ENCODE measurements at regions not wholly inside any gene's neighbourhood (a gene's known extent, or its start where the extent isn't known, plus 50 kb on each side); places are given as distances from the start of the nearest gene placed in this dataset.

GRCh38 chr6:78598966-78599365 lies 268.4 kb upstream of the IRAK1BP1 start:
- TF ChIP-seq GABPA (IDR thresholded peaks at IDR 0.05; ENCODE audit: low read depth) (no peak), POLR2AphosphoS5 (IDR thresholded peaks at IDR 0.05; ENCODE audit: low read depth) (no peak), REST (IDR thresholded peaks at IDR 0.05; ENCODE audit: insufficient replicate concordance, low read depth) (no peak), CTCF (IDR thresholded peaks at IDR 0.05; ENCODE audit: insufficient read depth, low read length) (no peak), SPI1 (IDR thresholded peaks at IDR 0.05; ENCODE audit: borderline replicate concordance, low read depth) (no peak)
- H3K4me3 ChIP-seq (replicated peaks; ENCODE audit: insufficient read depth, low read length) = no peak overlapping the region
- H3K27ac ChIP-seq (replicated peaks) = no peak overlapping the region
- no peaks in the 10 kb centered on the region for H3K27me3 ChIP-seq (ENCODE audit: insufficient read depth, poor library complexity, severe bottlenecking)
- DNase-seq (ENCODE audit: low read depth in 1 of 2, low spot score in 1 of 2) = no peak

- H3K4me3 ChIP-seq (replicated peaks; ENCODE audit: insufficient read depth, low read length) = no peak overlapping the region
- TF ChIP-seq SPI1 (IDR thresholded peaks at IDR 0.05; ENCODE audit: borderline replicate concordance, low read depth) = no peak
- no peak for TF ChIP-seq POLR2AphosphoS5 (IDR thresholded peaks at IDR 0.05; ENCODE audit: low read depth)
- TF ChIP-seq GABPA (IDR thresholded peaks at IDR 0.05; ENCODE audit: low read depth) = no peak
- TF ChIP-seq CTCF (IDR thresholded peaks at IDR 0.05; ENCODE audit: insufficient read depth, low read length) = no peak
- TF ChIP-seq REST (IDR thresholded peaks at IDR 0.05; ENCODE audit: insufficient replicate concordance, low read depth) = no peak
- DNase-seq (ENCODE audit: low read depth in 1 of 2, low spot score in 1 of 2) = no peak
- no peak overlapping the region for H3K27ac ChIP-seq (replicated peaks)
- no peaks in the 10 kb centered on the region for H3K27me3 ChIP-seq (ENCODE audit: insufficient read depth, poor library complexity, severe bottlenecking)
Measured at GRCh38 chr6:78599526-78599925, 267.8 kb upstream of the IRAK1BP1 start.

- TF ChIP-seq REST (IDR thresholded peaks at IDR 0.05; ENCODE audit: insufficient replicate concordance, low read depth) (no peak), GABPA (IDR thresholded peaks at IDR 0.05; ENCODE audit: low read depth) (no peak), CTCF (IDR thresholded peaks at IDR 0.05; ENCODE audit: insufficient read depth, low read length) (no peak), POLR2AphosphoS5 (IDR thresholded peaks at IDR 0.05; ENCODE audit: low read depth) (no peak), SPI1 (IDR thresholded peaks at IDR 0.05; ENCODE audit: borderline replicate concordance, low read depth) (no peak)
Measured at GRCh38 chr6:78605909-78606446, 261.4 kb upstream of the IRAK1BP1 start.

More at GRCh38 chr6:78605909-78606446, 261.4 kb upstream of the IRAK1BP1 start:
- Histone ChIP-seq H3K27me3 (ENCODE audit: insufficient read depth, poor library complexity, severe bottlenecking) (no peaks in the 10 kb centered on the region), H3K4me3 (replicated peaks; ENCODE audit: insufficient read depth, low read length) (no peak overlapping the region), H3K27ac (replicated peaks) (no peak overlapping the region)
- DNase-seq (ENCODE audit: low read depth in 1 of 2, low spot score in 1 of 2) = no peak
